Osteoblast (primary cell): ENCODE measurements at regions not wholly inside any gene's neighbourhood (a gene's known extent, or its start where the extent isn't known, plus 50 kb on each side); places are given as distances from the start of the nearest gene placed in this dataset.

Experiments
- DNase-seq: peaks from one replicate; pipeline ENCODE4 v3.0.0; 2011; ENCODE audit warnings: low spot score, mixed read lengths; ENCODE audit not compliant: insufficient read length; ENCODE audit errors: missing footprints
- H2AFZ ChIP-seq: 2 replicates; pipeline ENCODE4 v1.6.0; 2011; ENCODE audit warnings: mild to moderate bottlenecking, low read length
- H3K27ac ChIP-seq: 2 replicates; pipeline ENCODE4 v1.5.1; 2011; ENCODE audit warnings: mild to moderate bottlenecking, low read depth, low read length, moderate library complexity
- H3K27me3 ChIP-seq: 2 replicates; pipeline ENCODE4 v1.6.0; 2012; ENCODE audit warnings: mild to moderate bottlenecking, control low read depth, inconsistent platforms, low read length, moderate library complexity; ENCODE audit not compliant: insufficient read depth
- H3K36me3 ChIP-seq: 2 replicates; pipeline ENCODE4 v1.5.1; 2011; ENCODE audit warnings: mild to moderate bottlenecking, low read length, control low read depth, moderate library complexity; ENCODE audit not compliant: insufficient read depth
- H3K4me1 ChIP-seq: 2 replicates; pipeline ENCODE4 v1.5.1; 2011; ENCODE audit warnings: mild to moderate bottlenecking, low read length, control low read depth, moderate library complexity; ENCODE audit not compliant: insufficient read depth
- H3K4me2 ChIP-seq: 2 replicates; pipeline ENCODE4 v1.6.0; 2011; ENCODE audit warnings: mild to moderate bottlenecking, low read length; ENCODE audit not compliant: insufficient read depth
- H3K4me3 ChIP-seq: fragments of 200-600 bp; sonication (generic); 3 replicates; pipeline ENCODE4 v1.5.1; 2012; ENCODE audit warnings: mild to moderate bottlenecking, low read length, inconsistent platforms; ENCODE audit not compliant: insufficient read depth
- H3K79me2 ChIP-seq: 2 replicates; pipeline ENCODE4 v1.6.0; 2012; ENCODE audit warnings: mild to moderate bottlenecking, low read length, control low read depth, inconsistent platforms; ENCODE audit not compliant: insufficient read depth
- H3K9me3 ChIP-seq: 2 replicates; pipeline ENCODE4 v1.5.1; 2011; ENCODE audit warnings: low read depth, low read length, control low read depth
- H4K20me1 ChIP-seq: 2 replicates; pipeline ENCODE4 v1.6.0; 2012; ENCODE audit warnings: mild to moderate bottlenecking, low read length, control low read depth; ENCODE audit not compliant: insufficient read depth
- CTCF ChIP-seq: IDR thresholded peaks from 2 replicates; pipeline ENCODE4 v1.5.1; 2011; ENCODE audit warnings: mild to moderate bottlenecking, low read depth, low read length, moderate library complexity; ENCODE audit errors: extremely low read depth

GRCh38 chr2:144091622-144092021 is 428.3 kb downstream of the ZEB2 start:
- Histone ChIP-seq H3K36me3 (no peaks in the 10 kb centered on the region), H2AFZ (no peak overlapping the region), H3K27me3 (no peaks in the 10 kb centered on the region), H4K20me1 (no peaks in the 10 kb centered on the region), H3K79me2 (no peaks in the 10 kb centered on the region), H3K27ac (no peak overlapping the region), H3K4me1 (peaks cover 2% of the 10 kb centered on the region), H3K4me3 (no peak overlapping the region), H3K4me2 (no peak overlapping the region), H3K9me3 (no peaks in the 10 kb centered on the region)
- DNase-seq: no peak
- no peak for TF ChIP-seq CTCF

GRCh38 chr2:144088863-144089262 is 431.1 kb downstream of the ZEB2 start:
- Histone ChIP-seq H3K4me1 (peaks cover 26% of the 10 kb centered on the region), H3K4me3 (no peak overlapping the region), H4K20me1 (no peaks in the 10 kb centered on the region), H3K27me3 (no peaks in the 10 kb centered on the region), H3K79me2 (no peaks in the 10 kb centered on the region), H3K4me2 (no peak overlapping the region), H2AFZ (no peak overlapping the region), H3K36me3 (no peaks in the 10 kb centered on the region), H3K27ac (no peak overlapping the region), H3K9me3 (no peaks in the 10 kb centered on the region)
- DNase-seq: no peak
- TF ChIP-seq CTCF: no peak

- Histone ChIP-seq H3K79me2 (no peaks in the 10 kb centered on the region), H3K4me2 (peak overlapping the region; percentile 17), H3K27me3 (no peaks in the 10 kb centered on the region), H3K36me3 (no peaks in the 10 kb centered on the region), H3K4me1 (peaks cover 40% of the 10 kb centered on the region), H4K20me1 (no peaks in the 10 kb centered on the region), H3K27ac (peak overlapping the region; percentile 26), H3K4me3 (no peak overlapping the region), H3K9me3 (no peaks in the 10 kb centered on the region), H2AFZ (no peak overlapping the region)
- DNase-seq: no peak
- no peak for TF ChIP-seq CTCF
Measured at GRCh38 chr2:144086965-144087364, 433.0 kb downstream of the ZEB2 start.

- no peak for TF ChIP-seq CTCF
- DNase-seq: no peak
- Histone ChIP-seq H2AFZ (no peak overlapping the region), H3K79me2 (no peaks in the 10 kb centered on the region), H3K27me3 (no peaks in the 10 kb centered on the region), H3K4me3 (no peak overlapping the region), H3K27ac (peak overlapping the region; percentile 88), H3K36me3 (no peaks in the 10 kb centered on the region), H4K20me1 (no peaks in the 10 kb centered on the region), H3K9me3 (no peaks in the 10 kb centered on the region), H3K4me2 (peak overlapping the region; percentile 73), H3K4me1 (peaks cover 44% of the 10 kb centered on the region)
Measured at GRCh38 chr2:144085016-144085415, 434.9 kb downstream of the ZEB2 start.
